Heart left ventricle (tissue), 16 donors: ENCODE measurements at regions not wholly inside any gene's neighbourhood (a gene's known extent, or its start where the extent isn't known, plus 50 kb on each side); places are given as distances from the start of the nearest gene placed in this dataset.
"Not testable (repeated sequence)": the region's sequence is repeated elsewhere in the genome, so short reads cannot be mapped to it uniquely, and the experiment has no call there.

Experiments
- ATAC-seq, 4 donors: fragments of 200-7000 bp; cut with Tn5 transposase; one replicate each; pipeline ENCODE4 v1.9.1; 2020 to 2022; ENCODE audit warnings: moderate library complexity in 4 of 4, mild to moderate bottlenecking in 3 of 4, moderate number of reproducible peaks in 1 of 4
- DNase-seq, 5 donors: peaks; one replicate each; pipeline ENCODE4 v3.0.0-alpha.2; 2020
- H3K27ac ChIP-seq, 12 donors: fragments of 200-600 bp; sonication (generic) in 4 of 12; one replicate each; pipeline versions ENCODE4 v1.5.0 to v1.8.0; 2016 to 2022; ENCODE audit warnings: mild to moderate bottlenecking in 2 of 12
- H3K27me3 ChIP-seq, 9 donors: fragments of 200-600 bp; sonication (generic) in 2 of 9; one replicate each; pipeline versions ENCODE4 v1.5.1 to v1.8.0; 2016 to 2022; ENCODE audit warnings: mild to moderate bottlenecking in 3 of 9
- H3K36me3 ChIP-seq, 9 donors: fragments of 200-600 bp; sonication (generic) in 2 of 9; one replicate each; pipeline versions ENCODE4 v1.5.0 to v1.8.0; 2018 to 2022; ENCODE audit warnings: mild to moderate bottlenecking in 2 of 9
- H3K4me1 ChIP-seq, 12 donors: fragments of 200-600 bp; sonication (generic) in 4 of 12; one replicate each; pipeline versions ENCODE4 v1.5.0 to v1.8.0; 2016 to 2022; ENCODE audit warnings: mild to moderate bottlenecking in 3 of 12
- H3K4me3 ChIP-seq, 12 donors: fragments of 200-600 bp; sonication (generic) in 4 of 12; one replicate each; pipeline versions ENCODE4 v1.5.0 to v1.8.0; 2017 to 2022; ENCODE audit warnings: mild to moderate bottlenecking in 9 of 12, moderate library complexity in 4 of 12
- H3K9me3 ChIP-seq, 12 donors: fragments of 200-600 bp; sonication (generic) in 4 of 12; one replicate each; pipeline versions ENCODE4 v1.5.0 to v1.8.0; 2016 to 2022; ENCODE audit warnings: mild to moderate bottlenecking in 1 of 12
- POLR2A ChIP-seq, 2 donors: fragments of 450-650 bp; IDR thresholded peaks; one replicate each; pipeline ENCODE4 v1.6.1; 2017; ENCODE audit warnings: antibody characterized with exemption in 2 of 2, mild to moderate bottlenecking in 2 of 2, moderate library complexity in 2 of 2
- WGBS, 4 donors: extraction: QIAGEN DNeasy Blood & Tissue Kit in 2 of 4; methylation state at CpG; one replicate each; pipeline versions ENCODE4 v1.1.5 to v1.1.7; 2013 to 2018; 5-methylcytosine and 5-hydroxymethylcytosine counted together
- intact Hi-C, 10 donors: fragments of 100-400 bp; cut with DNase I; formaldehyde crosslinking; loops; one replicate each; pipeline versions ENCODE4 v1.11.1 to v1.14.2; 2022
- TF ChIP-seq, protein P1 (sequence below), 12 donors: fragments of 200-600 bp; sonication (generic) in 4 of 12; IDR thresholded peaks; one replicate each; pipeline versions ENCODE4 v1.5.0 to v1.8.0; 2018 to 2022; ENCODE audit warnings: antibody characterized with exemption in 12 of 12, mild to moderate bottlenecking in 5 of 12
- donor health status: ischemic (EF 13 %, LVEDD 7.1; RV severe dilation, severe dysfunction).
- donor health status: healthy with polysubstance abuse.
- donor health status: DM: no; HTN: yes; CAD: no.
- donor health status: DM: no; HTN: no; CAD: no.
- donor health status: ischemic (EF 25% LVEDD 6.9; RV normal size, moderate dysfunction).
- donor health status: ischemic (EF 25% LVEDD 5.7; RV mildly dilated, moderate dysfunction).
- donor health status: healthy.
- donor health status: DM: yes; HTN: yes; CAD: no.
- donor health status: ischemic (EF 35%, LVEDD 5.7; RV mildly dilated, moderate dysfunction).
- donor health status: nonischemic (EF 11% LVEDD 7.7; RV severe dilation, severe dysfunction).
- donor health status: DM: yes; HTN: yes; CAD: no.
- donor health status: PGD.
- donor health status: ischemic (EF 29% LVEDD 5.4; RV normal size, mild dysfunction).
- donor health status: nonischemic (EF 23%, LVEDD 6.1; RV moderate dilation, normal function).

DNA sequence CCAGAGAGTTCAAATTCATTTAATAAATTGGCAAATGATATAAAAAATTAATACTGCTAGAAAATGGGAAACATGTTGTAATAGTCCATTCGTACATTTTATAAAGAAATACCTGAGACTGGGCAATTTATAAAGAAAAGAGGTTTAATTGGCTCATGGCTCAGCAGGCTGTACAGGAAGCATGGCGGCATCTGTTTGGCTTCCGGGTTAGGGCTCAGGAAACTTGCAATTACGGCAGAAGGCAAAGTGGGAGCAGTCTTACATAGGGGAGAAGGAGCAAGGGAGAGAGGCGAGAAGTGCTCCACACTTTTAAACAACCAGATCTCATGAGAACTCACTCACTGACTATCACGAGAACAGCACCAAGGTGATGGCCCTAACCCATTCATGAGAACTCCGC lies 512.0 kb downstream of the DACH1 start:
- DNase-seq: no peak
- Histone ChIP-seq H3K4me1 (no peaks in the 10 kb centered on the region), H3K4me3 (no peak overlapping the region), H3K9me3 (no peaks in the 10 kb centered on the region), H3K36me3 (no peaks in the 10 kb centered on the region), H3K27me3 (no peaks in the 10 kb centered on the region), H3K27ac (no peak overlapping the region)
- intact Hi-C loops: no loop called here
- WGBS, 4 donors: 88 to 95% (median 94%) methylated on average over 7 of the region's 7 CpGs
- no peak for ATAC-seq
- TF ChIP-seq POLR2A (IDR thresholded peaks at IDR 0.05): no peak

DNA sequence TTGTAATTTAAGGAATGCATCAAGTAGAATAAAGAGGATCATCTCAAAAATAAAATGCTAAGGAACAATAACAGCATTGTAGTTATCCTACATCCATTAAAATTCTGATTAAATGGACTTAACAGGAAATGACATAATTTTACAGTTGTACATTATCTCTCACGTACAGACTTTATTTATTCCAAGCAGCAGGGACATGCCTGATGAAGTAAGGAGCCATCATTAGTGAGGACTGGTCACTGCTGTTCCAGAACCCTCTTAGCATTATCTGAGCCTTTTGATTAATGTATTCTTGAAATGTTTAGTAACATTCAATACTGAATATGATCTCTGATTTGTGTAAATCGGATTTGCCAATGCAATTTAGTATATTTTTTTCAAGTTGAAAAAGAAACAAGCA lies 516.1 kb downstream of the DACH1 start:
- intact Hi-C loops: no loop called here
- 68 to 78% (median 73%) methylated on average over 2 of the region's 2 CpGs for WGBS, 4 donors
- Histone ChIP-seq H3K4me1 (no peaks in the 10 kb centered on the region), H3K27ac (no peak overlapping the region), H3K27me3 (no peaks in the 10 kb centered on the region), H3K9me3 (peaks cover 0 to 9% (median 0%) of the 10 kb centered on the region in 12 donors), H3K36me3 (no peaks in the 10 kb centered on the region), H3K4me3 (no peak overlapping the region)
- DNase-seq (no peak), ATAC-seq (no peak)
- TF ChIP-seq, protein P1, sequence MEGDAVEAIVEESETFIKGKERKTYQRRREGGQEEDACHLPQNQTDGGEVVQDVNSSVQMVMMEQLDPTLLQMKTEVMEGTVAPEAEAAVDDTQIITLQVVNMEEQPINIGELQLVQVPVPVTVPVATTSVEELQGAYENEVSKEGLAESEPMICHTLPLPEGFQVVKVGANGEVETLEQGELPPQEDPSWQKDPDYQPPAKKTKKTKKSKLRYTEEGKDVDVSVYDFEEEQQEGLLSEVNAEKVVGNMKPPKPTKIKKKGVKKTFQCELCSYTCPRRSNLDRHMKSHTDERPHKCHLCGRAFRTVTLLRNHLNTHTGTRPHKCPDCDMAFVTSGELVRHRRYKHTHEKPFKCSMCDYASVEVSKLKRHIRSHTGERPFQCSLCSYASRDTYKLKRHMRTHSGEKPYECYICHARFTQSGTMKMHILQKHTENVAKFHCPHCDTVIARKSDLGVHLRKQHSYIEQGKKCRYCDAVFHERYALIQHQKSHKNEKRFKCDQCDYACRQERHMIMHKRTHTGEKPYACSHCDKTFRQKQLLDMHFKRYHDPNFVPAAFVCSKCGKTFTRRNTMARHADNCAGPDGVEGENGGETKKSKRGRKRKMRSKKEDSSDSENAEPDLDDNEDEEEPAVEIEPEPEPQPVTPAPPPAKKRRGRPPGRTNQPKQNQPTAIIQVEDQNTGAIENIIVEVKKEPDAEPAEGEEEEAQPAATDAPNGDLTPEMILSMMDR (IDR thresholded peaks at IDR 0.05): no peak
- TF ChIP-seq POLR2A (IDR thresholded peaks at IDR 0.05): no peak

DNA sequence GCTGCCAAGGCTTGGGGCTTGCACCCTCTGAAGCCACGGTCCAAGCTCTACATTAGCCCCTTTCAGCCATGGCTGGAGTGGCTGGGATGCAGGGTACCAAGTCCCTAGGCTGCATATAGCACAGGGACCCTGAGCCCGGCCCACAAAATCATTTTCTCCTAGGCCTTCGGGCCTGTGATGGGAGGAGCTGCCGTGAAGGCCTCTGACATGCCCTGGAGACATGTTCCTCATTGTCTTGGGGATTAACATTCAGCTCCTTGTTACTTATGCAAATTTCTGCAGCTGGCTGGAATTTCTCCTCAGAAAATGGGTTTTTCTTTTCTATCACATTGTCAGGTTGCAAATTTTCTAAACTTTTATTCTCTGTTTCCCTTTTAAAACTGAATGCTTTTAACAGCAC lies 521.1 kb downstream of the DACH1 start:
- ATAC-seq, DNase-seq, H3K36me3 ChIP-seq, H3K27ac ChIP-seq, H3K4me3 ChIP-seq, H3K4me1 ChIP-seq, H3K27me3 ChIP-seq, intact Hi-C loops: not testable (repeated sequence)
- WGBS, 4 donors: 91 to 98% (median 92%) methylated on average over 4 of the region's 4 CpGs
- peaks cover 0 to 15% (median 0%) of the 10 kb centered on the region in 12 donors for H3K9me3 ChIP-seq

DNA sequence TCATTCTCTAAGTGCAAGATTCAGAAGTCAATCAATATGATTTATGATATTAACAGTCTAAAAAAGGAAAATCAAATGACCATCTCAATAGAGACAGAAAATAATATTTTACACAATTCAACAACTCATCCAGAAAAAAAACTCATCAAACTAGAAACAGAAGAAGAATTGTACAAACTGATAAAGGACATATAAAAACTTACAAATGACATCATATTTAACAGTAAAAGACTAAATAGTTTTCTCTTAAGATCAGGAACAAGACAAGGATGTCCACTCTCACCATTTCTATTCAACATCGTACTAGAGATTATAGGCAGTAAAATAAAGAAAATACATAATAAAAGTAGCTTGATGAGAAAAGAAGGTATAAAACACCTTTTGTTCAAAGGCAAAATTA lies 527.3 kb downstream of the DACH1 start:
- intact Hi-C loops: no loop called here
- no peaks in the 10 kb centered on the region for H3K9me3 ChIP-seq
- 93 to 97% (median 96%) methylated on average over 1 of the region's 1 CpG for WGBS, 4 donors
- DNase-seq (no peak), ATAC-seq (no peak)
- no peak overlapping the region for H3K4me3 ChIP-seq
- H3K36me3 ChIP-seq: no peaks in the 10 kb centered on the region
- H3K27me3 ChIP-seq: no peaks in the 10 kb centered on the region
- H3K4me1 ChIP-seq: no peaks in the 10 kb centered on the region
- no peak overlapping the region for H3K27ac ChIP-seq
- TF ChIP-seq, protein P1 (IDR thresholded peaks at IDR 0.05): no peak
- TF ChIP-seq POLR2A (IDR thresholded peaks at IDR 0.05): no peak

DNA sequence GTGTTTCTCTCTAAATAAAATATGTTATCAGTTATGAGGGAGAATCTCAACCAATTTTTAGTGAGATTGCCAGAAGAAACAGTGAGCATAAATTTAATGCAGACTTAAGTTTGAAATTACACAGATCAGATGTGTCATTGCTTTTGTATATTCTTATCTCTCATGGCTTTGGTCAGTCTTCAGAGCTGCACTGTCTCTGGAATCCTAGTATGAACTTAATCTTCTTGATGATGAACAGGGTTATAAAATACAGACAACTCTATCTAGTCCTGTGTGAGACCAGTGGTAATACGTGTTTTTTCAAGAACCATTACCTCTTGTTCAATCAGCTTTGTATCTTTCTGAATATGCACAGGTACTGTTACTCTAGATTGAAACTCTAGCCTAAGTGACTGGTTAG lies 528.0 kb downstream of the DACH1 start:
- no peak for DNase-seq
- Histone ChIP-seq H3K36me3 (no peaks in the 10 kb centered on the region), H3K4me1 (no peaks in the 10 kb centered on the region), H3K4me3 (no peak overlapping the region), H3K27me3 (no peaks in the 10 kb centered on the region), H3K9me3 (no peaks in the 10 kb centered on the region), H3K27ac (no peak overlapping the region)
- intact Hi-C loops: no loop called here
- TF ChIP-seq POLR2A (IDR thresholded peaks at IDR 0.05): no peak
- TF ChIP-seq, protein P1 (IDR thresholded peaks at IDR 0.05): no peak
- no peak for ATAC-seq
- WGBS, 4 donors: 56 to 69% (median 60%) methylated on average over 1 of the region's 1 CpG
